ENCODE measurements at regions not wholly inside any gene's neighbourhood (a gene's known extent, or its start where the extent isn't known, plus 50 kb on each side); places are given as distances from the start of the nearest gene placed in this dataset.
"Not testable (repeated sequence)": the region's sequence is repeated elsewhere in the genome, so short reads cannot be mapped to it uniquely, and the experiment has no call there.

GRCh38 chr2:163043201-163043600 is 204.6 kb upstream of the KCNH7 start:
- H3K4me3 ChIP-seq (IDR thresholded peaks at IDR 0.05; ENCODE audit: insufficient read depth, low read depth, low read length) = no peak overlapping the region
- no peaks in the 10 kb centered on the region for H3K79me2 ChIP-seq (ENCODE audit: insufficient read depth, low read depth)
- no peaks in the 10 kb centered on the region for H4K20me1 ChIP-seq (ENCODE audit: insufficient read depth)
- H3K9ac ChIP-seq = no peak overlapping the region
- H3K27me3 ChIP-seq (ENCODE audit: insufficient read depth, low read depth) = no peaks in the 10 kb centered on the region
- H3K36me3 ChIP-seq (ENCODE audit: insufficient read depth) = no peaks in the 10 kb centered on the region
- H3K4me2 ChIP-seq = no peak overlapping the region
- H2AFZ ChIP-seq (ENCODE audit: low read depth) = no peak overlapping the region
- TF ChIP-seq CTCF (conservative IDR thresholded peaks at IDR 0.05; ENCODE audit: low read depth, low read length) = no peak
- no peak overlapping the region for H3K27ac ChIP-seq
- H3K4me1 ChIP-seq (ENCODE audit: low read depth, poor library complexity, severe bottlenecking) = no peaks in the 10 kb centered on the region

GRCh38 chr2:163039266-163039665 is 200.7 kb upstream of the KCNH7 start:
- Histone ChIP-seq H3K36me3 (ENCODE audit: insufficient read depth) (no peaks in the 10 kb centered on the region), H2AFZ (ENCODE audit: low read depth) (no peak overlapping the region), H3K9ac (no peak overlapping the region), H3K4me2 (no peak overlapping the region), H3K4me1 (ENCODE audit: low read depth, poor library complexity, severe bottlenecking) (no peaks in the 10 kb centered on the region), H3K27ac (no peak overlapping the region), H3K4me3 (IDR thresholded peaks at IDR 0.05; ENCODE audit: insufficient read depth, low read depth, low read length) (no peak overlapping the region), H3K79me2 (ENCODE audit: insufficient read depth, low read depth) (no peaks in the 10 kb centered on the region), H3K27me3 (ENCODE audit: insufficient read depth, low read depth) (no peaks in the 10 kb centered on the region), H4K20me1 (ENCODE audit: insufficient read depth) (no peaks in the 10 kb centered on the region)
- no peak for TF ChIP-seq CTCF (conservative IDR thresholded peaks at IDR 0.05; ENCODE audit: low read depth, low read length)

GRCh38 chr2:163028807-163029206 is 190.2 kb upstream of the KCNH7 start:
- no peak overlapping the region for H3K9ac ChIP-seq
- H3K79me2 ChIP-seq (ENCODE audit: insufficient read depth, low read depth) = no peaks in the 10 kb centered on the region
- no peaks in the 10 kb centered on the region for H3K4me1 ChIP-seq (ENCODE audit: low read depth, poor library complexity, severe bottlenecking)
- no peaks in the 10 kb centered on the region for H4K20me1 ChIP-seq (ENCODE audit: insufficient read depth)
- no peak overlapping the region for H3K27ac ChIP-seq
- H3K36me3 ChIP-seq (ENCODE audit: insufficient read depth) = no peaks in the 10 kb centered on the region
- no peak overlapping the region for H3K4me3 ChIP-seq (IDR thresholded peaks at IDR 0.05; ENCODE audit: insufficient read depth, low read depth, low read length)
- no peaks in the 10 kb centered on the region for H3K27me3 ChIP-seq (ENCODE audit: insufficient read depth, low read depth)
- no peak overlapping the region for H2AFZ ChIP-seq (ENCODE audit: low read depth)
- TF ChIP-seq CTCF (conservative IDR thresholded peaks at IDR 0.05; ENCODE audit: low read depth, low read length) = no peak
- H3K4me2 ChIP-seq = no peak overlapping the region

- not testable (repeated sequence) for H3K4me1 ChIP-seq (ENCODE audit: low read depth, poor library complexity, severe bottlenecking); H3K79me2 ChIP-seq (ENCODE audit: insufficient read depth, low read depth)
These were observed 187.7 kb upstream of the KCNH7 start for GRCh38 chr2:163026136-163026775.

GRCh38 chr2:163016882-163017281 is 178.3 kb upstream of the KCNH7 start:
- not testable (repeated sequence) for H3K79me2 ChIP-seq (ENCODE audit: insufficient read depth, low read depth); H3K4me2 ChIP-seq; H3K27me3 ChIP-seq (ENCODE audit: insufficient read depth, low read depth); H3K4me1 ChIP-seq (ENCODE audit: low read depth, poor library complexity, severe bottlenecking); H3K4me3 ChIP-seq (IDR thresholded peaks at IDR 0.05; ENCODE audit: insufficient read depth, low read depth, low read length); H3K27ac ChIP-seq; H3K9ac ChIP-seq; H2AFZ ChIP-seq (ENCODE audit: low read depth); H3K36me3 ChIP-seq (ENCODE audit: insufficient read depth); H4K20me1 ChIP-seq (ENCODE audit: insufficient read depth)

More at GRCh38 chr2:163026136-163026775, 187.7 kb upstream of the KCNH7 start:
- H3K36me3 ChIP-seq (ENCODE audit: insufficient read depth); H2AFZ ChIP-seq (ENCODE audit: low read depth); H3K27ac ChIP-seq; H3K9ac ChIP-seq; H3K4me3 ChIP-seq (IDR thresholded peaks at IDR 0.05; ENCODE audit: insufficient read depth, low read depth, low read length); H4K20me1 ChIP-seq (ENCODE audit: insufficient read depth); H3K27me3 ChIP-seq (ENCODE audit: insufficient read depth, low read depth); H3K4me2 ChIP-seq: not testable (repeated sequence)
